CD14-positive monocyte (primary cell): ENCODE measurements at regions not wholly inside any gene's neighbourhood (a gene's known extent, or its start where the extent isn't known, plus 50 kb on each side); places are given as distances from the start of the nearest gene placed in this dataset.

ENCODE experiments used
- DNase-seq, 3 donors: peaks; one replicate each; pipeline ENCODE4 v3.0.0-alpha.2; 2011 to 2022
- H2AFZ ChIP-seq: 2 replicates; pipeline ENCODE4 v1.6.0; 2012; ENCODE audit warnings: mild to moderate bottlenecking, low read depth, low read length, inconsistent platforms; ENCODE audit not compliant: insufficient read depth, poor library complexity, severe bottlenecking
- H3K27ac ChIP-seq, 2 donors: 1 replicate in 1 of 2; 2 replicates in 1 of 2; pipeline ENCODE4 v1.5.1; 2012 to 2013; ENCODE audit warnings: low read length in 2 of 2, control low read depth in 1 of 2, inconsistent platforms in 1 of 2, low read depth in 1 of 2, mild to moderate bottlenecking in 1 of 2
- H3K27me3 ChIP-seq, 2 donors: one replicate each; pipeline versions ENCODE4 v1.6.0 to v1.6.1; 2011 to 2013; ENCODE audit warnings: low read length in 2 of 2; ENCODE audit not compliant: control insufficient read depth in 2 of 2, insufficient read depth in 2 of 2
- H3K36me3 ChIP-seq, 2 donors: replicated peaks in 1 of 2; 1 replicate in 1 of 2; 2 replicates in 1 of 2; pipeline versions ENCODE4 v1.5.1 to v1.6.1; 2012 to 2013; ENCODE audit warnings: low read length in 2 of 2, control low read depth in 1 of 2, inconsistent platforms in 1 of 2, mild to moderate bottlenecking in 1 of 2; ENCODE audit not compliant: insufficient read depth in 2 of 2, control insufficient read depth in 1 of 2
- H3K4me1 ChIP-seq, 2 donors: 1 replicate in 1 of 2; 2 replicates in 1 of 2; pipeline versions ENCODE4 v1.5.1 to v1.6.1; 2012 to 2013; ENCODE audit warnings: low read length in 2 of 2, control low read depth in 1 of 2, inconsistent platforms in 1 of 2, mild to moderate bottlenecking in 1 of 2, moderate library complexity in 1 of 2; ENCODE audit not compliant: insufficient read depth in 2 of 2, control insufficient read depth in 1 of 2
- H3K4me2 ChIP-seq: replicated peaks from 2 replicates; pipeline ENCODE3; 2012; ENCODE audit warnings: low read length, moderate library complexity, mild to moderate bottlenecking; ENCODE audit not compliant: poor library complexity, severe bottlenecking; ENCODE audit errors: extremely low read depth
- H3K4me3 ChIP-seq, 3 experiments: fragments of 200-600 bp in 1 of 3; sonication (generic) in 1 of 3; replicated peaks in 1 of 3; 1 replicate in 2 of 3; 2 replicates in 1 of 3; pipeline ENCODE4 v1.5.1; 2011 to 2013; ENCODE audit warnings: low read length in 3 of 3, mild to moderate bottlenecking in 3 of 3, control low read depth in 2 of 3, low read depth in 2 of 3, inconsistent platforms in 1 of 3, moderate library complexity in 1 of 3
- H3K79me2 ChIP-seq: 2 replicates; pipeline ENCODE4 v1.6.0; 2012; ENCODE audit warnings: mild to moderate bottlenecking, control low read depth, inconsistent platforms, low read length, moderate library complexity; ENCODE audit not compliant: insufficient read depth
- H3K9ac ChIP-seq: 2 replicates; pipeline ENCODE4 v1.6.0; 2017; ENCODE audit warnings: low read length, mild to moderate bottlenecking; ENCODE audit not compliant: insufficient read depth, poor library complexity, severe bottlenecking
- H3K9me3 ChIP-seq, 2 donors: replicated peaks in 1 of 2; 1 replicate in 1 of 2; 2 replicates in 1 of 2; pipeline versions ENCODE4 v1.5.1 to v1.6.1; 2012 to 2013; ENCODE audit warnings: low read length in 2 of 2, control low read depth in 1 of 2; ENCODE audit not compliant: control insufficient read depth in 1 of 2, insufficient read depth in 1 of 2
- H4K20me1 ChIP-seq: 2 replicates; pipeline ENCODE4 v1.6.0; 2012; ENCODE audit warnings: mild to moderate bottlenecking, low read length, control low read depth, moderate library complexity; ENCODE audit not compliant: insufficient read depth
- H3K27ac Mint-ChIP-seq, 7 donors: one replicate each; pipeline ENCODE4 v1.8.0; 2020; ENCODE audit warnings: mild to moderate bottlenecking in 7 of 7, mixed read lengths in 7 of 7, moderate library complexity in 6 of 7, inconsistent platforms in 2 of 7
- H3K27me3 Mint-ChIP-seq, 3 donors: one replicate each; pipeline ENCODE4 v1.8.0; 2021 to 2022; ENCODE audit warnings: low read depth in 3 of 3, mild to moderate bottlenecking in 3 of 3, mixed read lengths in 3 of 3, moderate library complexity in 3 of 3, inconsistent platforms in 1 of 3
- H3K36me3 Mint-ChIP-seq, 2 donors: one replicate each; pipeline ENCODE4 v1.8.0; 2020; ENCODE audit warnings: mixed read lengths in 2 of 2, inconsistent platforms in 1 of 2, mild to moderate bottlenecking in 1 of 2
- H3K4me1 Mint-ChIP-seq: one replicate; pipeline ENCODE4 v1.8.0; 2020; ENCODE audit warnings: mild to moderate bottlenecking, mixed read lengths
- H3K4me3 Mint-ChIP-seq, 2 donors: one replicate each; pipeline ENCODE4 v1.8.0; 2020; ENCODE audit warnings: mild to moderate bottlenecking in 2 of 2, mixed read lengths in 2 of 2, moderate library complexity in 1 of 2
- H3K9me3 Mint-ChIP-seq, 7 donors: one replicate each; pipeline ENCODE4 v1.8.0; 2020 to 2022; ENCODE audit warnings: mixed read lengths in 7 of 7, mild to moderate bottlenecking in 6 of 7, moderate library complexity in 6 of 7, inconsistent platforms in 2 of 7
- WGBS: methylation state at CpG from one replicate; pipeline ENCODE4 v1.1.5; 2013; ENCODE audit warnings: missing lambda C conversion rate; ENCODE audit not compliant: insufficient coverage; 5-methylcytosine and 5-hydroxymethylcytosine counted together
- intact Hi-C, 2 donors: fragments of 100-400 bp; cut with micrococcal nuclease; formaldehyde crosslinking; loops; one replicate each; pipeline versions ENCODE4 v1.15.0 to v1.15.1; 2023
- TF ChIP-seq, protein P1 (sequence below): fragments of 200-600 bp; IDR thresholded peaks from one replicate; pipeline ENCODE4 v1.8.0; 2022; ENCODE audit warnings: antibody characterized with exemption, mild to moderate bottlenecking

- Mint-ChIP-seq H3K27ac (no peak overlapping the region), H3K4me1 (no peaks in the 10 kb centered on the region), H3K27me3 (peaks cover 5 to 13% (median 9%) of the 10 kb centered on the region in 3 donors), H3K4me3 (no peak overlapping the region), H3K9me3 (no peaks in the 10 kb centered on the region), H3K36me3 (no peaks in the 10 kb centered on the region)
- no peak overlapping the region for H2AFZ ChIP-seq
- no peaks in the 10 kb centered on the region for H4K20me1 ChIP-seq
- intact Hi-C loops: no loop called here
- H3K9ac ChIP-seq: no peak overlapping the region
- no peaks in the 10 kb centered on the region for H3K9me3 ChIP-seq
- H3K4me1 ChIP-seq: no peaks in the 10 kb centered on the region
- no peak overlapping the region for H3K27ac ChIP-seq
- DNase-seq: no peak
- H3K79me2 ChIP-seq: no peaks in the 10 kb centered on the region
- no peaks in the 10 kb centered on the region for H3K36me3 ChIP-seq
- TF ChIP-seq, protein P1, sequence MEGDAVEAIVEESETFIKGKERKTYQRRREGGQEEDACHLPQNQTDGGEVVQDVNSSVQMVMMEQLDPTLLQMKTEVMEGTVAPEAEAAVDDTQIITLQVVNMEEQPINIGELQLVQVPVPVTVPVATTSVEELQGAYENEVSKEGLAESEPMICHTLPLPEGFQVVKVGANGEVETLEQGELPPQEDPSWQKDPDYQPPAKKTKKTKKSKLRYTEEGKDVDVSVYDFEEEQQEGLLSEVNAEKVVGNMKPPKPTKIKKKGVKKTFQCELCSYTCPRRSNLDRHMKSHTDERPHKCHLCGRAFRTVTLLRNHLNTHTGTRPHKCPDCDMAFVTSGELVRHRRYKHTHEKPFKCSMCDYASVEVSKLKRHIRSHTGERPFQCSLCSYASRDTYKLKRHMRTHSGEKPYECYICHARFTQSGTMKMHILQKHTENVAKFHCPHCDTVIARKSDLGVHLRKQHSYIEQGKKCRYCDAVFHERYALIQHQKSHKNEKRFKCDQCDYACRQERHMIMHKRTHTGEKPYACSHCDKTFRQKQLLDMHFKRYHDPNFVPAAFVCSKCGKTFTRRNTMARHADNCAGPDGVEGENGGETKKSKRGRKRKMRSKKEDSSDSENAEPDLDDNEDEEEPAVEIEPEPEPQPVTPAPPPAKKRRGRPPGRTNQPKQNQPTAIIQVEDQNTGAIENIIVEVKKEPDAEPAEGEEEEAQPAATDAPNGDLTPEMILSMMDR: no peak
- H3K4me3 ChIP-seq: no peak overlapping the region
- no peaks in the 10 kb centered on the region for H3K27me3 ChIP-seq
- no peak overlapping the region for H3K4me2 ChIP-seq
- 88% methylated on average over 6 of the region's 6 CpGs for WGBS
Measured at GRCh38 chr10:69692267-69692666, 62.2 kb downstream of the FAM241B start.

GRCh38 chr10:69692891-69693290 is 62.8 kb downstream of the FAM241B start:
- Histone ChIP-seq H3K4me1 (no peaks in the 10 kb centered on the region), H3K4me2 (no peak overlapping the region), H3K27ac (no peak overlapping the region), H3K4me3 (no peak overlapping the region), H3K79me2 (no peaks in the 10 kb centered on the region), H2AFZ (no peak overlapping the region), H4K20me1 (no peaks in the 10 kb centered on the region), H3K36me3 (no peaks in the 10 kb centered on the region), H3K27me3 (no peaks in the 10 kb centered on the region), H3K9me3 (no peaks in the 10 kb centered on the region), H3K9ac (no peak overlapping the region)
- H3K4me1 Mint-ChIP-seq: no peaks in the 10 kb centered on the region
- H3K27me3 Mint-ChIP-seq: peaks cover 5 to 13% (median 9%) of the 10 kb centered on the region in 3 donors
- intact Hi-C loops: no loop called here
- H3K9me3 Mint-ChIP-seq: no peaks in the 10 kb centered on the region
- TF ChIP-seq, protein P1: no peak
- 92% methylated on average over 4 of the region's 6 CpGs for WGBS
- no peak overlapping the region for H3K27ac Mint-ChIP-seq
- H3K36me3 Mint-ChIP-seq: no peaks in the 10 kb centered on the region
- no peak for DNase-seq
- no peak overlapping the region for H3K4me3 Mint-ChIP-seq
